Gastroesophageal sphincter (tissue), 4 donors: ENCODE measurements at regions not wholly inside any gene's neighbourhood (a gene's known extent, or its start where the extent isn't known, plus 50 kb on each side); places are given as distances from the start of the nearest gene placed in this dataset.

Experiments used
- ATAC-seq: fragments of 150-250 bp; one replicate; pipeline ENCODE4 v1.9.1; 2016; ENCODE audit warnings: mild to moderate bottlenecking, moderate library complexity
- H3K27ac ChIP-seq, 4 donors: fragments of 200-600 bp; sonication (generic) in 3 of 4; 1 replicate in 3 of 4; 2 replicates in 1 of 4; pipeline ENCODE4 v1.5.1; 2016 to 2019
- H3K27me3 ChIP-seq: fragments of 200-600 bp; sonication (generic); one replicate; pipeline ENCODE4 v1.5.1; 2019
- H3K36me3 ChIP-seq, 2 donors: fragments of 200-600 bp; sonication (generic); one replicate each; pipeline ENCODE4 v1.5.1; 2019; ENCODE audit warnings: control low read depth in 1 of 2
- H3K4me1 ChIP-seq, 3 donors: fragments of 200-600 bp; sonication (generic); 1 replicate in 2 of 3; 2 replicates in 1 of 3; pipeline ENCODE4 v1.5.1; 2016 to 2019; ENCODE audit warnings: control low read depth in 2 of 3
- H3K4me3 ChIP-seq, 2 donors: fragments of 200-600 bp; sonication (generic); one replicate each; pipeline ENCODE4 v1.5.1; 2019; ENCODE audit warnings: mild to moderate bottlenecking in 1 of 2, moderate library complexity in 1 of 2
- H3K9me3 ChIP-seq, 3 donors: fragments of 200-600 bp; sonication (generic); one replicate each; pipeline ENCODE4 v1.5.1; 2017 to 2019; ENCODE audit warnings: control low read depth in 2 of 3
- EP300 ChIP-seq: sonication (generic); formaldehyde crosslinking; IDR thresholded peaks from one replicate; pipeline ENCODE4 v1.6.1; 2017; ENCODE audit warnings: antibody characterized with exemption, mild to moderate bottlenecking
- POLR2A ChIP-seq, 2 donors: fragments of 450-650 bp; IDR thresholded peaks; one replicate each; pipeline ENCODE4 v1.6.1; 2017; ENCODE audit warnings: antibody characterized with exemption in 2 of 2, mild to moderate bottlenecking in 2 of 2, moderate library complexity in 1 of 2
- POLR2AphosphoS5 ChIP-seq: sonication (generic); formaldehyde crosslinking; IDR thresholded peaks from one replicate; pipeline ENCODE4 v1.6.1; 2017; ENCODE audit warnings: antibody characterized with exemption
- WGBS, 2 donors: methylation state at CpG; one replicate each; pipeline ENCODE4 v1.1.5; 2018; ENCODE audit warnings: low coverage in 1 of 2; 5-methylcytosine and 5-hydroxymethylcytosine counted together
- TF ChIP-seq, protein P1 (sequence below), 4 experiments: fragments of 200-600 bp in 2 of 4; fragments of 450-650 bp in 2 of 4; sonication (generic) in 1 of 4; IDR thresholded peaks; one replicate each; pipeline ENCODE4 v1.5.1; 2017 to 2019; ENCODE audit warnings: antibody characterized with exemption in 4 of 4, mild to moderate bottlenecking in 2 of 4, moderate library complexity in 2 of 4

- Histone ChIP-seq H3K27me3 (no peaks in the 10 kb centered on the region), H3K4me1 (no peaks in the 10 kb centered on the region), H3K9me3 (no peaks in the 10 kb centered on the region), H3K36me3 (no peaks in the 10 kb centered on the region), H3K27ac (no peak overlapping the region), H3K4me3 (no peak overlapping the region)
- TF ChIP-seq EP300 (no peak), POLR2A (IDR thresholded peaks at IDR 0.05) (no peak), POLR2AphosphoS5 (no peak)
- TF ChIP-seq, protein P1, sequence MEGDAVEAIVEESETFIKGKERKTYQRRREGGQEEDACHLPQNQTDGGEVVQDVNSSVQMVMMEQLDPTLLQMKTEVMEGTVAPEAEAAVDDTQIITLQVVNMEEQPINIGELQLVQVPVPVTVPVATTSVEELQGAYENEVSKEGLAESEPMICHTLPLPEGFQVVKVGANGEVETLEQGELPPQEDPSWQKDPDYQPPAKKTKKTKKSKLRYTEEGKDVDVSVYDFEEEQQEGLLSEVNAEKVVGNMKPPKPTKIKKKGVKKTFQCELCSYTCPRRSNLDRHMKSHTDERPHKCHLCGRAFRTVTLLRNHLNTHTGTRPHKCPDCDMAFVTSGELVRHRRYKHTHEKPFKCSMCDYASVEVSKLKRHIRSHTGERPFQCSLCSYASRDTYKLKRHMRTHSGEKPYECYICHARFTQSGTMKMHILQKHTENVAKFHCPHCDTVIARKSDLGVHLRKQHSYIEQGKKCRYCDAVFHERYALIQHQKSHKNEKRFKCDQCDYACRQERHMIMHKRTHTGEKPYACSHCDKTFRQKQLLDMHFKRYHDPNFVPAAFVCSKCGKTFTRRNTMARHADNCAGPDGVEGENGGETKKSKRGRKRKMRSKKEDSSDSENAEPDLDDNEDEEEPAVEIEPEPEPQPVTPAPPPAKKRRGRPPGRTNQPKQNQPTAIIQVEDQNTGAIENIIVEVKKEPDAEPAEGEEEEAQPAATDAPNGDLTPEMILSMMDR (IDR thresholded peaks at IDR 0.05) = no peak
- ATAC-seq = no peak
Observed at GRCh38 chr2:80778704-80779103, 474.2 kb upstream of the LRRTM1 start.

- Histone ChIP-seq H3K4me1 (peaks cover 0 to 12% (median 0%) of the 10 kb centered on the region in 3 donors), H3K27ac (no peak overlapping the region), H3K4me3 (no peak overlapping the region), H3K9me3 (no peaks in the 10 kb centered on the region), H3K27me3 (no peaks in the 10 kb centered on the region), H3K36me3 (no peaks in the 10 kb centered on the region)
- no peak for ATAC-seq
- TF ChIP-seq POLR2AphosphoS5 = no peak
- TF ChIP-seq POLR2A (IDR thresholded peaks at IDR 0.05) = no peak
- TF ChIP-seq, protein P1 (IDR thresholded peaks at IDR 0.05) = no peak
- TF ChIP-seq EP300 = no peak
Observed at GRCh38 chr2:80748592-80748991, 444.0 kb upstream of the LRRTM1 start.

DNA sequence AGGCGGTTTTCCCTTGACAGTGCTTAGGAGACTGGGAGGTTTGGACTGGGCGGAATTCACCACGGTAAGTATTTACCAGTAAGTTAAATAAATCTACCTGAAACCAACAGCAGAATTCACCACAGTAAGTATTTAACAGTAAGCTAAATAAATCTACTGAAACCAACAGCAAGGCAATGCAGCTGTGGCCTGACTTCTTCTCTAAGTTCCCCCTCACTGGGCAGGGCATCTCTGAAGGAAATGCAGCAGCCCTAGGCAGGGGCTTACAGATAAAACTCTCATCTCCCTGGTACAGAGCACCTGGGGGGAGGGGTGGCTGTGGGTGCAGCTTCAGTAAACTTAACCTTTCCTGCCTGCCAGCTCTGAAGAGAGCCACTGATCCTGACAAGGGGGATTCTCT, 432.5 kb upstream of the LRRTM1 start:
- no peaks in the 10 kb centered on the region for H3K27me3 ChIP-seq
- H3K27ac ChIP-seq = no peak overlapping the region
- H3K4me3 ChIP-seq = no peak overlapping the region
- ATAC-seq = no peak
- H3K4me1 ChIP-seq = no peaks in the 10 kb centered on the region
- H3K9me3 ChIP-seq = peaks cover 0 to 22% (median 0%) of the 10 kb centered on the region in 3 donors
- 50 to 83% methylated on average over 1 of the region's 3 CpGs for WGBS, 2 donors
- TF ChIP-seq POLR2A (IDR thresholded peaks at IDR 0.05) (no peak), EP300 (no peak), POLR2AphosphoS5 (no peak)
- TF ChIP-seq, protein P1 (IDR thresholded peaks at IDR 0.05) = no peak
- H3K36me3 ChIP-seq = no peaks in the 10 kb centered on the region

DNA sequence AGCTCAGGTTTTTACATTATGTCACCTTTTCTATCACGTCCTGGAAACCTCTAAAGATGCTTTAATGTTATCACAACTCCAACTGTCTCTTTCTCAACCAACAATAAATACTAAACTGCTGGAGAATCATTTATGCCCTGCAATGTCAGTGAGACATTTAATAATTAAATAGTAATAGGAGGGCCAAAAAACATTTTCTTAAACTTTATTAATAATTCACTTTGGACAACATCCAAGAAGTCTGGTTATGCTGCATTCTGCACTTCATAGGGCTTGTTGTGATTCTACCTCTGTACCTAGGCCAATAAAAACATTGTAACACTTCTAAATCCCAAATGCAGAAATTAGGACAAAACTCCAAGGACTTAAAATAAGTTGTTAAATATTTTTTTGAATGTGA, 420.4 kb upstream of the LRRTM1 start:
- Histone ChIP-seq H3K4me1 (no peaks in the 10 kb centered on the region), H3K4me3 (no peak overlapping the region), H3K27me3 (no peaks in the 10 kb centered on the region), H3K9me3 (peaks cover 0 to 4% (median 0%) of the 10 kb centered on the region in 3 donors), H3K36me3 (no peaks in the 10 kb centered on the region), H3K27ac (no peak overlapping the region)
- 60 to 67% methylated on average over 1 of the region's 1 CpG for WGBS, 2 donors
- TF ChIP-seq POLR2A (IDR thresholded peaks at IDR 0.05) (no peak), EP300 (no peak), POLR2AphosphoS5 (no peak)
- TF ChIP-seq, protein P1 (IDR thresholded peaks at IDR 0.05) = no peak
- ATAC-seq = no peak

GRCh38 chr2:80722803-80723202, 418.3 kb upstream of the LRRTM1 start:
- Histone ChIP-seq H3K36me3 (no peaks in the 10 kb centered on the region), H3K9me3 (peaks cover 0 to 4% (median 0%) of the 10 kb centered on the region in 3 donors), H3K27me3 (no peaks in the 10 kb centered on the region), H3K4me1 (no peaks in the 10 kb centered on the region), H3K27ac (no peak overlapping the region), H3K4me3 (no peak overlapping the region)
- no peak for ATAC-seq
- 86 to 90% methylated on average over 2 of the region's 2 CpGs for WGBS, 2 donors
- TF ChIP-seq POLR2A (IDR thresholded peaks at IDR 0.05) (no peak), POLR2AphosphoS5 (no peak), EP300 (no peak)
- TF ChIP-seq, protein P1 (IDR thresholded peaks at IDR 0.05) = no peak
